HCT116 (cell line): ENCODE measurements at regions not wholly inside any gene's neighbourhood (a gene's known extent, or its start where the extent isn't known, plus 50 kb on each side); places are given as distances from the start of the nearest gene placed in this dataset.

Experiments
- ATAC-seq: fragments of 200-7000 bp; cut with Tn5 transposase; 2 replicates; pipeline ENCODE4 v1.9.1; 2020; ENCODE audit warnings: mild to moderate bottlenecking, moderate library complexity
- BruUV-seq: library from RNA; stranded (reverse); fragments of 400-500 nt; replicated peaks from 2 replicates; lab custom pipeline; 2021; lab: Mats Ljungman, UMichigan
- CTCF ChIA-PET: fragments of 300-600 bp; sonication (Branson Sonifier 250); formaldehyde crosslinking; loops from one replicate; lab custom pipeline; 2021; ENCODE audit warnings: antibody characterized with exemption; lab: Charles Lee
- POLR2A ChIA-PET: fragments of 300-600, 350-600 bp; sonication (Branson Sonifier 250); formaldehyde crosslinking; loops from one replicate; lab custom pipeline; 2021; ENCODE audit warnings: antibody characterized with exemption; lab: Charles Lee
- RAD21 ChIA-PET, 2 experiments: fragments of 300-600 bp; sonication (Branson Sonifier 250); formaldehyde crosslinking; loops; one replicate each; lab custom pipeline; 2023; ENCODE audit warnings: low total read pairs in 2 of 2; ENCODE audit not compliant: uncharacterized antibody in 2 of 2, unreplicated experiment in 2 of 2, low non-redundant PET in 1 of 2; lab: Charles Lee
- DNase-seq: peaks from one replicate; pipeline ENCODE4 v3.0.0-alpha.2; 2010; ENCODE audit warnings: low read depth, low spot score
- H2AFZ ChIP-seq: fragments of 200-600 bp; shearing (Covaris generic), sonication (generic); 2 replicates; pipeline ENCODE4 v1.6.1; 2017; ENCODE audit warnings: low read depth, mixed run types, mixed read lengths, antibody characterized with exemption, low read length; ENCODE audit not compliant: poor library complexity, severe bottlenecking
- H3K27ac ChIP-seq: 2 replicates; pipeline ENCODE4 v1.5.1; 2012; ENCODE audit warnings: low read depth, low read length
- H3K27me3 ChIP-seq: fragments of 200-600 bp; sonication (generic); 2 replicates; pipeline ENCODE4 v1.6.1; 2016; ENCODE audit warnings: mixed run types, low read length, mixed read lengths; ENCODE audit not compliant: insufficient read depth
- H3K36me3 ChIP-seq, 2 experiments: fragments of 200-500 bp in 1 of 2; fragments of 200-600 bp in 1 of 2; sonication (Bioruptor generic) in 1 of 2; sonication (generic) in 1 of 2; 2 replicates each; pipeline versions ENCODE4 v1.5.1 to v1.6.1; 2014 to 2016; ENCODE audit warnings: low read length in 2 of 2, inconsistent platforms in 1 of 2, mixed read lengths in 1 of 2, mixed run types in 1 of 2; ENCODE audit not compliant: insufficient read depth in 2 of 2, control insufficient read depth in 1 of 2
- H3K4me1 ChIP-seq, 2 experiments: fragments of 200-600 bp in 1 of 2; sonication (generic) in 1 of 2; 2 replicates each; pipeline versions ENCODE4 v1.5.1 to v1.6.1; 2012 to 2017; ENCODE audit warnings: low read length in 2 of 2, inconsistent platforms in 1 of 2, mild to moderate bottlenecking in 1 of 2, mixed read lengths in 1 of 2, mixed run types in 1 of 2, moderate library complexity in 1 of 2; ENCODE audit not compliant: insufficient read depth in 2 of 2, control insufficient read depth in 1 of 2
- H3K4me2 ChIP-seq: fragments of 200-600 bp; sonication (generic); 2 replicates; pipeline ENCODE4 v1.6.1; 2017; ENCODE audit warnings: mixed run types, low read length, mixed read lengths
- H3K4me3 ChIP-seq, 2 experiments: fragments of 200-600 bp in 1 of 2; sonication (generic) in 1 of 2; replicated peaks in 1 of 2; 2 replicates each; pipeline ENCODE4 v1.5.1; 2011 to 2016; ENCODE audit warnings: low read length in 2 of 2, control low read depth in 1 of 2, low read depth in 1 of 2, mild to moderate bottlenecking in 1 of 2, mixed read lengths in 1 of 2, mixed run types in 1 of 2
- H3K79me2 ChIP-seq: fragments of 200-600 bp; sonication (generic); 2 replicates; pipeline ENCODE4 v1.6.1; 2017; ENCODE audit warnings: mild to moderate bottlenecking, mixed run types, low read length, moderate library complexity, mixed read lengths; ENCODE audit not compliant: insufficient read depth
- H3K9ac ChIP-seq: fragments of 200-600 bp; sonication (generic); 2 replicates; pipeline ENCODE4 v1.6.1; 2016; ENCODE audit warnings: low read length, mixed read lengths
- H3K9me2 ChIP-seq: fragments of 200-600 bp; sonication (generic), shearing (Covaris generic); 2 replicates; pipeline ENCODE4 v1.6.1; 2017; ENCODE audit warnings: mixed run types, mild to moderate bottlenecking, moderate library complexity; ENCODE audit not compliant: insufficient read depth
- H3K9me3 ChIP-seq, 2 experiments: fragments of 200-500 bp in 1 of 2; fragments of 200-600 bp in 1 of 2; sonication (Bioruptor generic) in 1 of 2; sonication (generic) in 1 of 2; 2 replicates each; pipeline ENCODE4 v1.6.1; 2014 to 2017; ENCODE audit warnings: low read length in 2 of 2, mixed read lengths in 2 of 2, inconsistent platforms in 1 of 2, low read depth in 1 of 2, mild to moderate bottlenecking in 1 of 2, mixed run types in 1 of 2, moderate library complexity in 1 of 2; ENCODE audit not compliant: control insufficient read depth in 1 of 2, insufficient read depth in 1 of 2
- H4K20me1 ChIP-seq: fragments of 200-600 bp; sonication (generic), shearing (Covaris generic); 2 replicates; pipeline ENCODE4 v1.6.1; 2017; ENCODE audit warnings: mixed run types, mild to moderate bottlenecking, moderate library complexity; ENCODE audit not compliant: insufficient read depth
- CBX3 ChIP-seq: IDR thresholded peaks from 2 replicates; pipeline ENCODE4 v1.6.1; 2012; ENCODE audit warnings: low read depth
- CEBPB ChIP-seq: IDR thresholded peaks from 2 replicates; pipeline ENCODE4 v1.6.1; 2012; ENCODE audit warnings: low read depth
- EGR1 ChIP-seq: IDR thresholded peaks from 2 replicates; pipeline ENCODE4 v1.6.1; 2012; ENCODE audit warnings: low read depth
- ELF1 ChIP-seq: IDR thresholded peaks from 2 replicates; pipeline ENCODE4 v1.6.1; 2012; ENCODE audit warnings: low read depth, borderline replicate concordance
- JUND ChIP-seq: IDR thresholded peaks from 2 replicates; pipeline ENCODE4 v1.6.1; 2012
- POLR2A ChIP-seq: IDR thresholded peaks from 2 replicates; pipeline ENCODE4 v1.7.0; 2011; ENCODE audit warnings: borderline replicate concordance; ENCODE audit not compliant: insufficient read depth, insufficient read length; ENCODE audit errors: extremely low read depth
- POLR2AphosphoS5 ChIP-seq: IDR thresholded peaks from 2 replicates; pipeline ENCODE4 v1.6.1; 2011; ENCODE audit warnings: mild to moderate bottlenecking, low read depth, low read length, moderate library complexity
- RAD21 ChIP-seq: IDR thresholded peaks from 2 replicates; pipeline ENCODE4 v1.6.1; 2012; ENCODE audit warnings: low read depth, mild to moderate bottlenecking
- SIN3A ChIP-seq: IDR thresholded peaks from 2 replicates; pipeline ENCODE4 v1.6.1; 2012; ENCODE audit warnings: low read depth
- SP1 ChIP-seq: IDR thresholded peaks from 2 replicates; pipeline ENCODE4 v1.6.1; 2012; ENCODE audit warnings: low read depth
- SRF ChIP-seq: IDR thresholded peaks from 2 replicates; pipeline ENCODE4 v1.6.1; 2012; ENCODE audit warnings: low read depth
- TCF7L2 ChIP-seq: IDR thresholded peaks from 2 replicates; pipeline ENCODE4 v1.7.0; 2011; ENCODE audit warnings: borderline replicate concordance, inconsistent platforms; ENCODE audit not compliant: insufficient read depth, insufficient read length; ENCODE audit errors: extremely low read depth
- YY1 ChIP-seq: IDR thresholded peaks from 2 replicates; pipeline ENCODE4 v1.6.1; 2011; ENCODE audit warnings: low read length, low read depth, moderate library complexity, mild to moderate bottlenecking; ENCODE audit not compliant: insufficient replicate concordance; ENCODE audit errors: extremely low read depth
- intact Hi-C: fragments of 100-400 bp; cut with micrococcal nuclease; formaldehyde crosslinking; loops from 2 replicates; pipeline ENCODE4 v1.10.0; 2022
- TF ChIP-seq, protein P1 (sequence below), 3 experiments: fragments of 200-600 bp in 1 of 3; sonication (generic) in 1 of 3; IDR thresholded peaks in 2 of 3; conservative IDR thresholded peaks in 1 of 3; 2 replicates each; pipeline ENCODE4 v1.5.1; 2012 to 2017; ENCODE audit warnings: low read depth in 2 of 3, low read length in 2 of 3, antibody characterized with exemption in 1 of 3, borderline replicate concordance in 1 of 3, control low read depth in 1 of 3, mild to moderate bottlenecking in 1 of 3, mixed read lengths in 1 of 3, mixed run types in 1 of 3, moderate library complexity in 1 of 3; ENCODE audit not compliant: insufficient read depth in 1 of 3
- TF ChIP-seq, protein P2 (sequence below): IDR thresholded peaks from 2 replicates; pipeline ENCODE4 v1.6.1; 2011; ENCODE audit warnings: mild to moderate bottlenecking, low read length, moderate library complexity; ENCODE audit not compliant: insufficient replicate concordance; ENCODE audit errors: extremely low read depth
- TF ChIP-seq, protein P3 (sequence below): IDR thresholded peaks from 2 replicates; pipeline ENCODE4 v1.6.1; 2012; ENCODE audit warnings: low read depth

DNA sequence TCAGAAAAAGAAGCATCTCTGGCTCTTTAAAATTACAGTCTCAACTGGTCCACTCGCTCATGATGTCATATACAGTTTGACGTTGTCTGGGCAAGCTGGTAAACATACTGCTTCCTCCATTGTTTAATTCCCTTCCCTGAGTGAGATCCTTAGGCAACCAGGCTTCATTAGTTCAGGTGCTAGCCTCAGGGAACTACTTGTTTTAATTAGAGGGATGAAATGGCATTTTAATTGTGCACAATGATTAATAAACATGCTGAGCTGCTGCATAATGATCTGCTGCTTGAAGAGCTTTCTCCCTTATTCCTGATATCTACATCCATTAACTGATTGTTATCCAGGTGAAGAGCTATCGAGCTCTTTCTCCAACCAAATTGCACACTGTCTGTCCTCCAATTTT, 195.6 kb upstream of the ETAA1 start:
- no peaks in the 10 kb centered on the region for H3K36me3 ChIP-seq
- ChIA-PET RAD21 (no interaction called here), POLR2A (no interaction called here), CTCF (no interaction called here)
- no TSS peak for BruUV-seq
- H3K79me2 ChIP-seq = no peaks in the 10 kb centered on the region
- H3K27me3 ChIP-seq = no peaks in the 10 kb centered on the region
- no peaks in the 10 kb centered on the region for H3K4me1 ChIP-seq
- intact Hi-C loops = no loop called here
- H3K4me2 ChIP-seq = no peak overlapping the region
- H3K9me2 ChIP-seq = no peaks in the 10 kb centered on the region
- H2AFZ ChIP-seq = no peak overlapping the region
- no peak overlapping the region for H3K27ac ChIP-seq
- TF ChIP-seq CBX3 (no peak), CEBPB (no peak), RAD21 (no peak), TCF7L2 (no peak), SRF (no peak), SP1 (no peak), JUND (no peak), POLR2A (no peak), POLR2AphosphoS5 (no peak), YY1 (no peak), EGR1 (no peak), ELF1 (no peak), SIN3A (no peak)
- TF ChIP-seq, protein P1, sequence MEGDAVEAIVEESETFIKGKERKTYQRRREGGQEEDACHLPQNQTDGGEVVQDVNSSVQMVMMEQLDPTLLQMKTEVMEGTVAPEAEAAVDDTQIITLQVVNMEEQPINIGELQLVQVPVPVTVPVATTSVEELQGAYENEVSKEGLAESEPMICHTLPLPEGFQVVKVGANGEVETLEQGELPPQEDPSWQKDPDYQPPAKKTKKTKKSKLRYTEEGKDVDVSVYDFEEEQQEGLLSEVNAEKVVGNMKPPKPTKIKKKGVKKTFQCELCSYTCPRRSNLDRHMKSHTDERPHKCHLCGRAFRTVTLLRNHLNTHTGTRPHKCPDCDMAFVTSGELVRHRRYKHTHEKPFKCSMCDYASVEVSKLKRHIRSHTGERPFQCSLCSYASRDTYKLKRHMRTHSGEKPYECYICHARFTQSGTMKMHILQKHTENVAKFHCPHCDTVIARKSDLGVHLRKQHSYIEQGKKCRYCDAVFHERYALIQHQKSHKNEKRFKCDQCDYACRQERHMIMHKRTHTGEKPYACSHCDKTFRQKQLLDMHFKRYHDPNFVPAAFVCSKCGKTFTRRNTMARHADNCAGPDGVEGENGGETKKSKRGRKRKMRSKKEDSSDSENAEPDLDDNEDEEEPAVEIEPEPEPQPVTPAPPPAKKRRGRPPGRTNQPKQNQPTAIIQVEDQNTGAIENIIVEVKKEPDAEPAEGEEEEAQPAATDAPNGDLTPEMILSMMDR (IDR thresholded peaks at IDR 0.05 in 2 of 3, conservative IDR thresholded peaks at IDR 0.05 in 1 of 3; ENCODE audit: borderline replicate concordance in 1 of 3, insufficient read depth in 1 of 3, low read depth in 2 of 3, low read length in 2 of 3) = no peak
- TF ChIP-seq, protein P2, sequence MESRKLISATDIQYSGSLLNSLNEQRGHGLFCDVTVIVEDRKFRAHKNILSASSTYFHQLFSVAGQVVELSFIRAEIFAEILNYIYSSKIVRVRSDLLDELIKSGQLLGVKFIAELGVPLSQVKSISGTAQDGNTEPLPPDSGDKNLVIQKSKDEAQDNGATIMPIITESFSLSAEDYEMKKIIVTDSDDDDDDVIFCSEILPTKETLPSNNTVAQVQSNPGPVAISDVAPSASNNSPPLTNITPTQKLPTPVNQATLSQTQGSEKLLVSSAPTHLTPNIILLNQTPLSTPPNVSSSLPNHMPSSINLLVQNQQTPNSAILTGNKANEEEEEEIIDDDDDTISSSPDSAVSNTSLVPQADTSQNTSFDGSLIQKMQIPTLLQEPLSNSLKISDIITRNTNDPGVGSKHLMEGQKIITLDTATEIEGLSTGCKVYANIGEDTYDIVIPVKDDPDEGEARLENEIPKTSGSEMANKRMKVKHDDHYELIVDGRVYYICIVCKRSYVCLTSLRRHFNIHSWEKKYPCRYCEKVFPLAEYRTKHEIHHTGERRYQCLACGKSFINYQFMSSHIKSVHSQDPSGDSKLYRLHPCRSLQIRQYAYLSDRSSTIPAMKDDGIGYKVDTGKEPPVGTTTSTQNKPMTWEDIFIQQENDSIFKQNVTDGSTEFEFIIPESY = no peak
- TF ChIP-seq, protein P3, sequence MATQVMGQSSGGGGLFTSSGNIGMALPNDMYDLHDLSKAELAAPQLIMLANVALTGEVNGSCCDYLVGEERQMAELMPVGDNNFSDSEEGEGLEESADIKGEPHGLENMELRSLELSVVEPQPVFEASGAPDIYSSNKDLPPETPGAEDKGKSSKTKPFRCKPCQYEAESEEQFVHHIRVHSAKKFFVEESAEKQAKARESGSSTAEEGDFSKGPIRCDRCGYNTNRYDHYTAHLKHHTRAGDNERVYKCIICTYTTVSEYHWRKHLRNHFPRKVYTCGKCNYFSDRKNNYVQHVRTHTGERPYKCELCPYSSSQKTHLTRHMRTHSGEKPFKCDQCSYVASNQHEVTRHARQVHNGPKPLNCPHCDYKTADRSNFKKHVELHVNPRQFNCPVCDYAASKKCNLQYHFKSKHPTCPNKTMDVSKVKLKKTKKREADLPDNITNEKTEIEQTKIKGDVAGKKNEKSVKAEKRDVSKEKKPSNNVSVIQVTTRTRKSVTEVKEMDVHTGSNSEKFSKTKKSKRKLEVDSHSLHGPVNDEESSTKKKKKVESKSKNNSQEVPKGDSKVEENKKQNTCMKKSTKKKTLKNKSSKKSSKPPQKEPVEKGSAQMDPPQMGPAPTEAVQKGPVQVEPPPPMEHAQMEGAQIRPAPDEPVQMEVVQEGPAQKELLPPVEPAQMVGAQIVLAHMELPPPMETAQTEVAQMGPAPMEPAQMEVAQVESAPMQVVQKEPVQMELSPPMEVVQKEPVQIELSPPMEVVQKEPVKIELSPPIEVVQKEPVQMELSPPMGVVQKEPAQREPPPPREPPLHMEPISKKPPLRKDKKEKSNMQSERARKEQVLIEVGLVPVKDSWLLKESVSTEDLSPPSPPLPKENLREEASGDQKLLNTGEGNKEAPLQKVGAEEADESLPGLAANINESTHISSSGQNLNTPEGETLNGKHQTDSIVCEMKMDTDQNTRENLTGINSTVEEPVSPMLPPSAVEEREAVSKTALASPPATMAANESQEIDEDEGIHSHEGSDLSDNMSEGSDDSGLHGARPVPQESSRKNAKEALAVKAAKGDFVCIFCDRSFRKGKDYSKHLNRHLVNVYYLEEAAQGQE = no peak
- H3K9ac ChIP-seq = no peak overlapping the region
- H4K20me1 ChIP-seq = no peaks in the 10 kb centered on the region; the same call in 1 of the 2 replicates
- no peak overlapping the region for H3K4me3 ChIP-seq
- DNase-seq = no peak
- no peak for ATAC-seq
- no peaks in the 10 kb centered on the region for H3K9me3 ChIP-seq
